Transverse colon (tissue), 4 donors: ENCODE measurements at regions not wholly inside any gene's neighbourhood (a gene's known extent, or its start where the extent isn't known, plus 50 kb on each side); places are given as distances from the start of the nearest gene placed in this dataset.

Experiments used
- DNase-seq: peaks from one replicate; pipeline ENCODE4 v3.0.0-alpha.2; 2019
- H3K27ac ChIP-seq, 4 donors: fragments of 200-600 bp; sonication (generic); 2 replicates each; pipeline ENCODE4 v1.5.1; 2016 to 2018; ENCODE audit warnings: inconsistent platforms in 4 of 4
- H3K27me3 ChIP-seq: fragments of 200-600 bp; sonication (generic); 2 replicates; pipeline ENCODE4 v1.5.1; 2017; ENCODE audit warnings: inconsistent platforms
- H3K36me3 ChIP-seq, 4 donors: fragments of 200-600 bp; sonication (generic); 2 replicates each; pipeline ENCODE4 v1.5.1; 2017 to 2019; ENCODE audit warnings: inconsistent platforms in 4 of 4
- H3K4me1 ChIP-seq, 4 donors: fragments of 200-600 bp; sonication (generic); 2 replicates each; pipeline ENCODE4 v1.5.1; 2017 to 2020; ENCODE audit warnings: inconsistent platforms in 4 of 4
- H3K4me3 ChIP-seq, 4 donors: fragments of 200-600 bp; sonication (generic); 1 replicate in 1 of 4; 2 replicates in 3 of 4; pipeline versions ENCODE4 v1.5.1 to v1.6.1; 2017 to 2019; ENCODE audit warnings: inconsistent platforms in 4 of 4
- H3K9me3 ChIP-seq, 2 donors: fragments of 200-600 bp; sonication (generic); 2 replicates each; pipeline ENCODE4 v1.5.1; 2017 to 2019; ENCODE audit warnings: inconsistent platforms in 2 of 2
- CTCF ChIP-seq, 5 experiments: fragments of 200-600 bp in 3 of 5; fragments of 450-650 bp in 2 of 5; sonication (generic) in 3 of 5; IDR thresholded peaks; 1 replicate in 2 of 5; 2 replicates in 3 of 5; pipeline ENCODE4 v1.5.1; 2016 to 2017; ENCODE audit warnings: antibody characterized with exemption in 5 of 5, inconsistent platforms in 3 of 5, mild to moderate bottlenecking in 2 of 5, moderate library complexity in 1 of 5
- EP300 ChIP-seq: sonication (generic); formaldehyde crosslinking; IDR thresholded peaks from one replicate; pipeline ENCODE4 v1.6.1; 2017; ENCODE audit warnings: antibody characterized with exemption, low read depth
- POLR2A ChIP-seq: fragments of 450-650 bp; IDR thresholded peaks from one replicate; pipeline ENCODE4 v1.6.1; 2016; ENCODE audit warnings: antibody characterized with exemption, mild to moderate bottlenecking, moderate library complexity
- POLR2AphosphoS5 ChIP-seq, 3 donors: sonication (generic); formaldehyde crosslinking; IDR thresholded peaks; one replicate each; pipeline ENCODE4 v1.6.1; 2016; ENCODE audit warnings: antibody characterized with exemption in 3 of 3
- WGBS, 2 donors: methylation state at CpG; one replicate each; pipeline ENCODE4 v1.1.5; 2018; ENCODE audit warnings: low coverage in 1 of 2; 5-methylcytosine and 5-hydroxymethylcytosine counted together
- in situ Hi-C, 4 donors: fragments of 200-750 bp; cut with MboI; loops; one replicate each; pipeline versions ENCODE4 v1.15.0 to v1.15.1; 2017; ENCODE audit warnings: low sequenced_read_pairs in 3 of 4, low pct_ligation_motif_present in 1 of 4, low pct_unique_long_range_greater_than_20kb in 1 of 4
- intact Hi-C: fragments of 100-400 bp; cut with DNase I; formaldehyde crosslinking; loops from one replicate; pipeline ENCODE4 v1.15.1; 2023; ENCODE audit warnings: low total_unique reads

DNA sequence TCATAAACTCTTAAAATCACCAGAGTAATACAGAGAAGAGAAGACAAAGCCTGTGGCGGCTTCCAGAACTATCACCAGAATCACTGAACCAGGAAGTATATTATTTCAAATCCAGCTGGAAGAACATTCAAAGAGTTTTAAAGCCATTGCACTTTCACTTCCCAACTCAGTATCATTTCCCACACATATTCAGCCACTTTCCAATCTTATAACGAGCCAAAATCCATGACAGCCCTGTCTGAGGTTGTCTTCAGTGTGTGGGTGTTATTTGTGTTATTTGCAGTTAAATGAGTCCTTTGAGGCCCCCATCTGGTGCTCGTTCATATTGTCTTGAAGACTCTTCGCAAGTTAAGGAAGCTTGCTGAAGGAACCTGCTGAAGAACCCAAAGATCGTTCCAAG, 559.9 kb downstream of the TSN start:
- H3K4me3 ChIP-seq, result no peak overlapping the region
- no peak overlapping the region for H3K27ac ChIP-seq
- no peak for DNase-seq
- H3K4me1 ChIP-seq, result no peaks in the 10 kb centered on the region
- no peaks in the 10 kb centered on the region for H3K36me3 ChIP-seq
- H3K27me3 ChIP-seq, result no peaks in the 10 kb centered on the region
- intact Hi-C loops, result no loop called here
- 52 to 54% methylated on average over 5 of the region's 5 CpGs for WGBS, 2 donors
- no peaks in the 10 kb centered on the region for H3K9me3 ChIP-seq
- in situ Hi-C loops, result no loop called here
- TF ChIP-seq POLR2AphosphoS5 (IDR thresholded peaks at IDR 0.05) (no peak), EP300 (no peak), CTCF (IDR thresholded peaks at IDR 0.05) (no peak), POLR2A (no peak)

DNA sequence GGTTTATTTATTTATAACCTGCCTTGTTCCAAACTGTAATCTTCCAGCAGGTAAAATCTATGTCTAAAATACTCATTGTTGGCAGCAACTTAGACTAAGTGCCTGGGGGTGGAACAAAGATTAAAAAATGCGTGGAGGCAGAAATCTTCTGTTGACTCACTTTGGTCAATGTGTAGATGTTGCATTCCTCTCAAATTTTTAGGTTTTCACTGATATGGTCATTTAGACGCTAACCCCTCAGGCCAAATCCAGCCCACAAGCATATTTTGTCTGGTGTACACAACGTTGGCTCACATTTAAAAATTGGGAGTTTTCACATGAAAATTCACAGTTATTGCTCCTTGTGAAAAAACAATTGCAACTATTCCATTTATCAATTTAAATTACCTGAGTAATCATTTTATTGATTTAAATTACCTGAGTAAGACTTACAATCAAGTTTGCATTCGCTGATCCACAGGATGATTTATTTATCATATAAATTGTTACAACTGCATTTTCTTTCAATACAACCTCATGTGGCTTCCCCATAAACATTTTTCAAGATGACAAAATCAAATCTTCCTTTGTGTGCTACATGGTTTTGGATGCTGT, 564.2 kb downstream of the TSN start:
- in situ Hi-C loops (no loop called here), intact Hi-C loops (no loop called here)
- H3K27me3 ChIP-seq, result no peaks in the 10 kb centered on the region
- no peaks in the 10 kb centered on the region for H3K36me3 ChIP-seq
- no peaks in the 10 kb centered on the region for H3K4me1 ChIP-seq
- no peak for DNase-seq
- H3K9me3 ChIP-seq, result no peaks in the 10 kb centered on the region
- H3K27ac ChIP-seq, result no peak overlapping the region
- TF ChIP-seq CTCF (IDR thresholded peaks at IDR 0.05) (no peak), POLR2A (no peak), POLR2AphosphoS5 (IDR thresholded peaks at IDR 0.05) (no peak), EP300 (no peak)
- 82 to 85% methylated on average over 4 of the region's 4 CpGs for WGBS, 2 donors
- H3K4me3 ChIP-seq, result no peak overlapping the region

GRCh38 chr2:122322815-122323214, 567.4 kb downstream of the TSN start:
- H3K27ac ChIP-seq, result no peak overlapping the region
- H3K4me3 ChIP-seq, result no peak overlapping the region
- H3K9me3 ChIP-seq, result no peaks in the 10 kb centered on the region
- in situ Hi-C loops (no loop called here), intact Hi-C loops (no loop called here)
- H3K36me3 ChIP-seq, result no peaks in the 10 kb centered on the region
- no peaks in the 10 kb centered on the region for H3K27me3 ChIP-seq
- H3K4me1 ChIP-seq, result no peaks in the 10 kb centered on the region
- no peak for TF ChIP-seq POLR2A
- TF ChIP-seq CTCF (IDR thresholded peaks at IDR 0.05), result no peak
- TF ChIP-seq POLR2AphosphoS5 (IDR thresholded peaks at IDR 0.05), result no peak
- TF ChIP-seq EP300, result no peak
- no peak for DNase-seq
- WGBS, 2 donors, result 78 to 100% methylated on average over 1 to 3 of the region's 3 CpGs

DNA sequence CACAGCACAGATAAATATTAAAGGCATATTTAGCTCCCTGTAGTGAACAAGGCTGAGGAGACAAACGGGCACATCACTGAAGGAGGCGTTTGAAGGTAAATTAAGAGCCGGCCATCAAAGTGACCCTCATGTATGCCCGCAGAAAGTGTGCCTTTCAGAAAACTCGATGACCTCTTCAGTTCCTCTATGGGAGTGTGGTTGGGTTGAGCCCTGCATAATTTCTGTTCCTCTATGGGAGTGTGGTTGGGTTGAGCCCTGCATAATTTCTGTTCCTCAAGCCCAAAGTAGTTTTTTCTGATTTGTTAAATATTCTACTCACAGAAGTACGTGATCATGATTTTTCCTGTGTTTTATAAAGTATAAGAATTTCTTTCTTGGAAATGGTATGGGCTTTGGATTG, 568.5 kb downstream of the TSN start:
- Histone ChIP-seq H3K4me1 (no peaks in the 10 kb centered on the region), H3K36me3 (no peaks in the 10 kb centered on the region), H3K4me3 (no peak overlapping the region), H3K27me3 (no peaks in the 10 kb centered on the region), H3K9me3 (no peaks in the 10 kb centered on the region), H3K27ac (no peak overlapping the region)
- TF ChIP-seq CTCF (IDR thresholded peaks at IDR 0.05), result no peak
- TF ChIP-seq POLR2A, result no peak
- TF ChIP-seq POLR2AphosphoS5 (IDR thresholded peaks at IDR 0.05), result no peak
- TF ChIP-seq EP300, result no peak
- DNase-seq, result no peak
- intact Hi-C loops, result no loop called here
- 79 to 88% methylated on average over 4 to 6 of the region's 6 CpGs for WGBS, 2 donors
- in situ Hi-C loops, result no loop called here
